AG08395 (cell line): ENCODE measurements at regions not wholly inside any gene's neighbourhood (a gene's known extent, or its start where the extent isn't known, plus 50 kb on each side); places are given as distances from the start of the nearest gene placed in this dataset.
A peak's percentile ranks its signal among the peaks of the same experiment; 100 is the strongest.
"Not testable (repeated sequence)": the region's sequence is repeated elsewhere in the genome, so short reads cannot be mapped to it uniquely, and the experiment has no call there.

ENCODE experiments used
- DNase-seq: peaks from one replicate; pipeline ENCODE4 v3.0.0; 2012; ENCODE audit warnings: mixed read lengths, low spot score

DNA sequence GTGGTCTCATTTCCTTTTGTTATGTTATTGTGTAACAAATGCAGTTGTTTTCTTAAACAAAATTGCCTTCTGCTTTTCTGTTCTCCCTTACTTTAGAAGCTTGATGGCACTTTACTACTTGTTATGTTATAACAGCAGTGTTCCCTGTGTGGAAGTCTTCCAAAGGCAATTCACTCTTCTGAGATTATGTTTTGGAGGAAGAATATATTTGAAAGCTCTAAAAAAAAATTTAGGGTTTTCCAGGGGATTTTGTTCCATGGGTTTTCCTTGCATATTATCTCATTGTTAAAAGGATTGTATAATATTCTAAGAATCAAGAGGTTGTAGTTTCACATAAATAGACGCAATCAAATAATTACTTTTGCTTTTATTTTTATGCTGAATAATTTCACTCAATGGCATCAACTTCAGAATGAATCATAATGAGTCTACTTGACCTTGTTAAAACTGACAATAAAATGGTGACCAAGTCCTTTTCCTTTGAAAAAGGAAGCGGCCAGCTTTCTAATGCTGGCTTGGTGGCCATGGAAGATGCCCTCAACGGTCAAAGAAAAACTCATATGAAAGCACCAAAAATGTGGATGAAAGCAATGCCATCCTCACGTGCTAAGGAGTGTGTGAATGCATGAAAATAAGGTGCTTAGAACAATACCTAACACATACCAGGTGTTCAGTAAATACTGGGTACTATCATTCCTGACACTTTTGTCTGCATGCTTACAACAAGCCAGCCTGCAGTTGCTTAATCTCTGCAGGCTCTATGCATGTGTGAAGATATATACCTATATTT, 92.4 kb upstream of the KLF6 start:
- no peak for DNase-seq

DNA sequence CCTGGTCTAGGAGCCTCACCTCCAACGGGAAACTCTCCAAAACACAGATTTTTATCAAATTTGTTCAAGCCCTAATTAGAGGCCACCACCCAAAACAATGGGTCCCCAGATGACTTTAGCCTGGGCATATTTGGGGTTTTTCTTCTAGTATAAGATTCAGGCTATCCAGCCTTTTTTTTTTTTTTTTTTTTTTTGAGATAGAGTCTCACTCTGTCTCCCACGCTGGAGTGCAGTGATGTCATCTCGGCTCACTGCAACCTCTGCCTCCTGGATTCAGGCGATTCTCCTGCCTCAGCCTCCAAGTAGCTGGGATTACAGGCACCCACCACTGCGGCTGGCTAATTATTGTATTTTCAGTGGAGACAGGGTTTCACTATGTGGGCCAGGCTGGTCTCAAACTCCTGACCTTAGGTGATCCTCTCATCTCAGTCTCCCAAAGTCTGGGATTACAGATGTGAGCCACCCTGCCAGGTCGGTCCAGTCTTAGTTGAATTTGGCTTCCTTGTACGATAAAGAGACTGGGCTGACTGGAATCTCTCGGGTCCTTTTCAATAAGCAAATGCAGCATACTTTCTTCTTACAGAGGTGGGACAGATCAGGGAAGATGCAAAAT, 91.4 kb upstream of the KLF6 start:
- no peak for DNase-seq

DNA sequence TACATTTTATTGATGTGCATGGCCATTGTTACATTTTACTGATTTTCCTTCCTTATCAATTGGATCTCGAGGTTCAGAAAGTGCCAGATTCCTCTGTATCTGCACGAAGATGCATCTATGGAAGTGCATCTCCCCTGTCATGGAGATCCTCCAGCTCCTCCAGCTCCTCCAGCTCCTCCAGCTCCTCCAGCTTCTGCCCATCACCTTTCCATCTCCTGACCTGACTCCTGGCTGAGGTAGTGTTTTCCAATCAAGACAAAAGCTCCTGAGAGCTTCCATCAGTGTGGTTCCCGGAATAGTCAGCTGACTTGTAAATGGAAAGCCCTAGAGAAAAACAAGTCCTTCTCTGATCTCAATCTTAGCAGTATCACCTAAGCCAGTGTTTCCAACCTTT, 90.8 kb upstream of the KLF6 start:
- no peak for DNase-seq

DNA sequence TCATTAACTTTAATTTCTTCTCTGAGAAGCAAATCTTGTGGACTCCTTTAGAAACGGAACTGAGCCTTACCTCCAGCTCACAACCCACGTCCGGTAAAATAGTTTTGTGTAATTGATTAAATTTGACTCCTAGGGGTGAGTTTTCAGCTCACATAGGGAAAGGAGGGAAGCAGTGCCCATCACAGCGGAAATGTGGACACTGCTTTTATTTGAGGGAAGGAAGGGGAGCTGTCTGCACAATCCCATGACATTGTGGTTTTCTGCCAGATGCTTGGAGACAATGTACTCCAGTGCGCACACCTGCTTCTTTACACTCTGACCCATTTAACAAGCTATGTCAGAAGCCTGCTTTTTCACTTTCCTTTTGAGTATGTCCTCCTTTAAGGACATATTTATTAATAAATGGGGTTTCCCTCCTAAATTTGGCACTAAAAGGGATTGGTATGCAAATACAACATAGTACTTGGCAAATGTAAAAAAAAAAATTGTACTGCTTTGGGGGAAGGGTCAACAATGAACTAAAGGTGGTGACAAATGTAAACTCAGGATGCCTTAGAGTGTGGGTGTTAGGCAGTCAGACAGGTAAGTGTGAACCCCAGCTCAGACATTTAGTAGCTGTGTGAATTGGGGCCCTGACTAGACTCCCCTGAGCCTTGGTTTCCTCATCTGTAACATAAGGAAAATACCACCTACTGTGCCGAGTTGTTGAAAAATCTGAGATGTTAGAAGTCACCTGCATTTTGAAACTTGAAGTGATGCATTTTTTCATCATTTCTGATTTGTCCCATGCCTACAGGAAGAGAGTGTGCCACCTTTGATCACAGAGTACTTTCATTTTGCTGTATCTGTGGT, 90.2 kb upstream of the KLF6 start:
- DNase-seq = no peak

DNA sequence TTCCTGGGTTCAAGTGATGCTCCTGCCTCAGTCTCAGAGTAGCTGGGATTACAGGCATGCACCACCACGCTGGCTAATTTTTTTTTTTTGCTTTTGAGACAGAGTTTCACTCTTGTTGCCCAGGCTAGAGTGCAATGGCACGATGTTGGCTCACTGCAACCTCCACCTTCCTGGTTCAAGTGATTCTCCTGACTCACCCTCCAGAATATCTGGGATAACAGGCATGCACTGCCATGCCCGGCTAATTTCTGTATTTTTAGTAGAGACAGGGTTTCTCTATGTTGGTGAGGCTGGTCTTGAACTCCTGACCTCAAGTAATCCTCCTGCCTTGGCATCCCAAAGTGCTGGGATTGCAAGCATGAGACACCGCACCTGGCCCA, 89.6 kb upstream of the KLF6 start:
- not testable (repeated sequence) for DNase-seq

DNA sequence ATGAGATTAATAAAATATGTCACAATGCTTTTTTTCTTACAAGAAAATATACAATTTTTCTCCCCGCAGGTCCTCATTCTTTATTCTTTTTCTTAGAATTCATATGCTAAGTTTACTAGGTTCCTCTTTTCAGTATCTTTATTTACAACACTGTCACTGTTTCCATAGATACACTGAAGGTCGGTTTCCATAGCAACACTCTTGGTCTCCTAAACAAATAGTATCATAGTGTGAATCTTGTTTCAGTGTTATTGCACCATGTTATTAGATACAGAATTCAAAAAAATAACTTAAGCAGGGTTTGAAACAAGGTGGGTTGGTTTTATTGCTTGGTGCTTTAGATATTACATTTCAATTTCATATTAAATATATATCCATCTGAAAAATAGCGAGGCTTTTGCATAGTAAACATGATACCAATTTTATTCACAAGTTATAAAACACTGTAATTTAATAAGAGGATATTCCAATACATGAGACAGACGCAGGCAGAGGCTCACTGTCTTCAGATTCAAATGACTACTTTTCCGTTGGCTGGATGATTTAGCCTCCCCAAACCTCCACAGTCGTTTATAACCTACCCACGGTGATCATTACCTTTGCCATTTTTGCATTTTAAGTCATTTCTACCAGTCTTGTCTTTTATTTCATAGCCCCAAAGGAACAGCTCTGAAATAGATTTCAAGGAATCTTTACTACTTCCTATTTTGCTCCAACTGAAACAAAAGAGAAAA, 88.9 kb upstream of the KLF6 start:
- peak; percentile 36 for DNase-seq

DNA sequence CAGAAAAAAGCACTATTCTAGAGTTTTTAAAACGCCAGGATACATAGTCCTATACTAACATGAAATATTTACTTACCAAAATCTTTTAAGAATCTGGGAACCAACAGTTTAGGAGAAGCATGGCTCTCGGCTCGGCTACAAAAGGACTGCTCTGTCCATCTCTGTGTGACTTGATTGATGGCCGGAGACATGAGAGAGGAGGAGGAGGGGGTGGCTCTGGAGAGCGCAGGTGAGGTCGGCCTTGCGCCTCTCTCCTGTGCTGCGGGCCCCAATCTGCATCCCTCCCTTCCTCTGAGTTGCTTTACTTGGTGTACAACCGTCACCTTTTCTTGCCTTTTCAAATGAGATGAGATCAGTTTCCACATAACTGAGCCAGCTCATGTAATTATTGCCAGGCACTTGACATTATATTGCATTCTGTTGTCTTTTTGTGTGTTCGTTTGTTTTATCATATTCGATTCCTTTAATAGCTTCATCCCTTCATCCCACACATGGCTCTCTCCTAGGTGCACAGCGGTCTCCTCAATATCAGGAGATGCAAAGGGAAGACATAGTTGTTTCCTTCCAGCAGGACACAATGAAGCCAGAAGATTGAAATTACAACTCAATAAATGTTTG, 87.8 kb upstream of the KLF6 start:
- no peak for DNase-seq

DNA sequence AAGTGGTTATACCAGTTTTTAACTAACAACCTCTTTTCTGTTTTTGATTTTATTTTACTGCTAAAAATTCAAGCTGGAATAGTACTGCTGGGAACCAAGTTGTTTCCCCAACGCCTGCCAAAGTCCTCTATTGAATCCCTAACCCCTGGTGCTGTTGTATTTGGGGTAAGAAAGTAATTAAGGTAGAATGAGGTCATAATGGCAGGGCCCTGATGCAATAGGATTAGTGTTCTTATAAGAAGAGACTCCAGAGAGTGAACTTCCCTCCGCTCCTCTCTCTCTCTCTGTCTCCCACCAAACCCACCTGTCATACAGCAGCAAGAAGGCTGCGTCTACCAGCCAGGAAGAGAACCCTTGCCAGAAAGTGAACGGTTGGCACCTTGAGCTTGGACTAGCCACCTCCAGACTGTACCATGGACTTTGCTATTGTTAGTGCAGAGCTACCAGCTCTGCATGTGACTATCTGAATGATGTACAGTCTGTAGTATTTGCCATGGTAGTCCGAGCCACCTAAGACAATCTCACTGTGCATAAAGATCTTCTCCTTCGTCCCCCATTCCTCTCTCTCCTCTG, 86.5 kb upstream of the KLF6 start:
- no peak for DNase-seq

DNA sequence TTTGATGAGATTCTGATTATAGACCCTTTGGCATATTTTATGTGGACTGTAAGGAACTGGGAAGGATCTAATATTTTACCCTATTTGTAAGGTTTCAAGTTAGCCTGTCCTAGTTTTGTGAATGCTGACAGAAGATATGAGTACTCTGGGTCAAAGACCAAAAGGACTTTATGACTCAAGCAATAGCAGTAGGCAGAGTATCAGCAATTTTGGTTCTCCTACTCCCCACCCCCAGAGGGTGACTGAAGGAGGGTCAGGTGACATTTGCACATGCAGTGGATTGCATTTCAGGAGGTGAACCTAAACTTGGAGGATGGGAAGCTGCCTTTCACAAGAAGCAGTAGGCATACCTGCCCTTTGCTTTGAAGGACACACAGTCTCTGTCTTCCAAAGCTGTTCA, 84.0 kb upstream of the KLF6 start:
- DNase-seq = no peak

DNA sequence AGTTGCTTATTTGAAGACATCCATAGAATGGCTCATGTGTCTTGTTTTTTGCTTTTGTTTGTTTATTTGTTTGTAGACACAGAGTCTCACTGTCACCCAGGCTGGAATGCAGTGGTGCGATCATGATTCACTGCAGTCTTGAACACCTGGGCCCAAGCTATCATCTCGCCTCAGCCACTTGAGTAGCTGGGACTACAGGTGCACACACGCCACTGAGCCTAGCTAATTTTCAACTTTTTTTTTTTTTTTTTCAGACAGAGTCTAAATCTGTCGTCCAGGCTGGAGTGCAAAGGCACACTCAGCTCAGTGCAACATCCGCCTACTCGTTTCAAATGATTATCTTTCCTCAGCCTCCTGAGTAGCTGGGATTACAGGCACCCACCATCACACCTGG, 83.3 kb upstream of the KLF6 start:
- no peak for DNase-seq

DNA sequence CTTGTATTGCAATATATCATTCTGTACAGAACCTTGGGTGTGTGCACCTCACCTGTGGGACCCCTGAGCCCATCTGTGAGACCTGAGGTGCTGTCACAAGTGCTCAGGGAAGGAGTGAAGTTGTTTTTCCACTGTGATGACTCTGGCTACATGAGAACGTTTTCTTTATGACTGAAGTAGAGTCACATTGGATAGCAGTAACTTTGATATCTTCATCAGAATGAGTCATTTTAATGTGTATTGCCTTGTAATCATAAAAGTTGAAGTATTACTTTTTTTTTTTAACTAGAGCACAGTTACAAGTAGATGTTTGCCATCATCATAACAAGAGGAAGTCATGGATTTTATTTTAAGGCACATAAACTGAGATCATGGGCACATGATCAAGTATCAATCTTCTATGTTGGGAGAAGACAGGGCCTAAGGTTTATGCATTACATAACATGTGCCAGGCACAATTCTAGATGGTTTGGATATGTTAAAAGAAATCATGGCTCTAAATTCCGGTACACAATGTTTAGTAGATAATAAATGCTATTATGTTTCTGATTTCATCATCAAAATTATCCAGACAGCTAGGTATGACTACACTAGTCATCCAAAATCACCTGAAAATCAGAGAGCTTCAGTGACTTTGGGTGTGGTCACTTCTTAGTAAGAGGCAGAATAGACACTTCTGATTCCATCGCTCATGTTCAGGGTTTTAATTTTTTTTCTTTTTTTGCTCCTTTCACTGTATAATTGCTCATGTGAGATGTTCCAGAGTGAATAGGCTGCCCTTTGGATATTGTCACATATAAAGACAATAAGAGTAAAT, 82.7 kb upstream of the KLF6 start:
- DNase-seq = no peak

DNA sequence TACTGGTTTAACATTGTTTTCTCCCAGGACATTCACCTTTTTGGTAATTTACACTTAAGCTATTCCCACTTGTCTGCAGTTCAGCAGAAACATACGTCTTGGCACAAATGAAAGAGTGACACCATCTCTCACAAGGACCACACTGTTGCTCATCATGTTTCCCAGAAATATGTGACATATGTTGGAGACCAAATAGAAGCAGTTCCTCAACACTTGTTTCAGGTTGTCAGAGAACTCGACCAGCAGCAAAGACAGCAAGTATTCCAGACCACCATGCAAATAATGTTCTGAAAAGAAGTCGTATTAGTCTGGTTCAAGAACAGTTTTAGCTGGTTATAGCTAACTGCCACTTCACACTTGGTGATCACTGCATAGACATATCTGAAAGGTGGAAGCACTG, 81.3 kb upstream of the KLF6 start:
- DNase-seq = no peak

DNA sequence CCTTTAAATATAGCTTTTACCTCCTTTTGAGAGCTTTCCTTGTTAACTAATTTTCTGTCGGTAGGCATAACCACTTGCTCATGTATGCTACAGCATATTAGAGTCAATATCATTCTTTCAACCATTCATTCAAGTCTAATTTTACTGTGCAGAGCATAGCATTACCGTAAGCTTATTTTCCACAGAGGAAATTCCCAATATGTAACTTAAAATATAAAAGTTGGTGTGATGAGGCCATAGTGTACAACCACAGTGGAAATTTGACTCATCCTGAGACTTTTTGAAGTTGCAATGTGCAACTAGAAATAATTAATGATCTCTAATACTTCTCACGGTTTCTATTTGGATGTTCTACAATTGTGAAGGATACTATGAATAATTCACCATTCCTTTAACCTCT, 80.6 kb upstream of the KLF6 start:
- no peak for DNase-seq

DNA sequence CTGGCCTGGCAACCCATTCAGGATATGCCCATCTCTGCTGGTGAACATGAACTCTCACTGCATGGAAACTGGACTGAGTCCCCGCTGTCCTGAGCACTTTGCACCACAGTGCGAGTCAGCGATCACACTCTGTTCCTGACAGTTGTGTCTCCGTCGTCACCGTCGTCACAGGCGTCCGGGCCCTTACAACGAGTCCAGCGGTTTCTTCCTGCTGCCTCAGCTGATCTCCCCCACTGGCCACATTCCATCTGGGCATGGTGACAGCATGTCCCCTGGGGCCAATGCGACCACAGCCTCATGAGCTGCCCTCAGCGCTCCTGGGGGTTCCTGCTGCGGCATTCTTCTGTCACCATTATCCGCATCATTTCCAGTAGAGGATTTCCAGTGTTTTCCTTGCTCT, 76.8 kb upstream of the KLF6 start:
- no peak for DNase-seq

DNA sequence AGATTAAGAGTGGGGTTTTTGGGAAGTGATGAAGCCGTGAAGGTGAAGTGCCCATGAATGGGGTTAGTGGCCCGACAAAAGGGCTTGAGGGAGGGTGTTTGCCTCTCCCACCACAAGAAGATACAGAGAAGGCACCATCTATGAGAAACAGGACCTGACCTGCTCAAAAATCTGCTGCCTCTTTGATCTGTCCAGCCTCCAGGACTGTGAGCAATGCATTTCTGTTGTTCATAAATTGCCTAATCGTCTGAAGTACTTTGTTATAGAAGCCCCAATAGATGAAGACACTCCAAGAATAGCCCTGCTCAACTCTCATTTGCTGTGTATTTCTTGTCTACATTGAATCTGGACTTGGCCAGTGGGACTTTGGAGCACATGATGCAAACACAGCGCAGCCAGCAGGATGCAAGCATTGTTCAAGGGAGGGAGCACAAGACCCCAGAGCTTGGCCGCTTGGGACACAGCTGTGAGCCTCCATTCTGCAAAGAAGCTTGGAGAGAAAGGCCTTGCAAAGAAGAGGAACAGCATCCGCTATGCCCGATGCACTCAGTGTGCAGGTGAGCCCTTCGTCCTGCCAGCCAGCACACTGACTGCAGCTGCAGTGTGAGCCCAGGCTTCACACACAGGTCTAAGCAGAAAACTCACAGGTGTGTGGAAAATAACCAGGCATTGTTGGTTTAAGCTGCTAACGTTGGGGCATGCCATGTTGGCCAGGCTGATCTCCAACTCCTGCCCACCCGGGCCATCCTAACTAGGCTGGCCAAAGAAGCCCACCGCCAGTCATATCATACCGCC, 73.2 kb upstream of the KLF6 start:
- no peak for DNase-seq

DNA sequence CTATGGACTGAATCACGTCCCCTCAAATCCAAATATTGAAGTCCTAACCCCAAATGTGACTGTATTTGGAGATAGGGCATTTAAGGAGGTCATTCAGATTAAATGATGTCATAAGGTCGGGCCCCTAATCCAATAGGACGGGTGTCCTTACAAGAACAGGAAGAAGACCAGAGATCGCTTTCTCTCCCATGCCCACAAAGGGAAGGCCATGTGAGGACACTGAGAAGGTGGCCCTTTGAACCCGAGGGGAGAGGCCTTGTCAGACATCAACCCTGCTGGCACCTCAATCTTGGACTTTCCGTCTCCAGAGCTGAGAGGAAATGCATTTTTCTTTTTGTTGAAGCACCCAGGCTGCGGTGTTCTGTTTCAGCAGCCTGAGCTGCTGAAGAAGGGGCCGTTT, 72.3 kb upstream of the KLF6 start:
- DNase-seq = no peak

DNA sequence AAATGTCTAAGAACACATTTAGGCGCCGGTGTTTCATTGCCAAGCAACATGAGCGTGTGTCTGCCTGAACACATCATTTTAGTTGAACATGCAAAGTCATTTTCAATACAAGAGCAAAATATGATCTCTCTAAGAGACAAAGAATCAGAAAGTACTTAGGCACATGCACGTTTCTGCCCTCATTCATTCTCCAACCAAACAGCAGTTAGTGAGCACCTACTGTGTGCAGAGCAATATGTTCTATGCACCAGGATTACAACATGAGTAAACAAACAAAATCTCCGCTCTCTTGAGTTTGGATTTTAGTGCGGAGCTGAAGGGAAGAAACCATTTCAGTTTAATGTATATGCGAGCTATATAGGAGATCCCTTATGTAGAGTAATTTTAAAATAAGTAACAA, 71.6 kb upstream of the KLF6 start:
- DNase-seq = no peak

DNA sequence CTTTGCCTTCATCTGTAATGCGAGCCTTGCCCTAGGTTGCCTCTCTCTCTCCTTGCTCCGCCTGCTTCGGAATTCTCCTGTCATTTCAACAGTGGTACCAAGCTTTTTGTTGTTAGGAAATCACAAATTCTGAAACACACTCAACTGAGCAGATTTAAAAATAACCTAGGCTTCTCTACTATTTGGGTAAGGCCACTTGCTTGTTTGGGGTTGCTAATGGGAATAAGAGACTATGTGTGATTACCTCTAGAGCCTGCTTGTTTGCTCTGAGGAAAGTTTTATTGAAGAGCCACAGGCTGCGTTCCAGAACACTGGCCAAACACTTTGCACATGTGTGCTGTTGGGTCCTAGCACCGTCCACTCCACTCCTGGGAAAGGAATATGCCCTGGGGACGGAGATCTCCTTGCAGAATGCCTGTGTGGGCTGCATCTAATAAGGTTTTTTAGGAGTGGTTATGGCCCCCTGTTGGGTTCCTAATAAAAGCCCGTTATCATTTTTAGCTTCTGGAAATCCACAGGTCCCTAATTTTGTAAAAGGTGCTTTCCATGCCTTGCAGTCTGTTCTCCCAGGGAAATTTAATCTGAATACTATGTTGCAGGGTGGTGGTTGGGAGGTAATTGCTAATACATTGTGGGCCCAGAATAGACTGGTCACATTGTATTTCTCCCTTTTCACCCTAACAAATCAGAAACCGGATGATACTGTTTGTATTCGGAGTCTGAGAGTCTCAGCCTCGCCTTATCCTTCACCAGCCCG, 68.7 kb upstream of the KLF6 start:
- DNase-seq = no peak

DNA sequence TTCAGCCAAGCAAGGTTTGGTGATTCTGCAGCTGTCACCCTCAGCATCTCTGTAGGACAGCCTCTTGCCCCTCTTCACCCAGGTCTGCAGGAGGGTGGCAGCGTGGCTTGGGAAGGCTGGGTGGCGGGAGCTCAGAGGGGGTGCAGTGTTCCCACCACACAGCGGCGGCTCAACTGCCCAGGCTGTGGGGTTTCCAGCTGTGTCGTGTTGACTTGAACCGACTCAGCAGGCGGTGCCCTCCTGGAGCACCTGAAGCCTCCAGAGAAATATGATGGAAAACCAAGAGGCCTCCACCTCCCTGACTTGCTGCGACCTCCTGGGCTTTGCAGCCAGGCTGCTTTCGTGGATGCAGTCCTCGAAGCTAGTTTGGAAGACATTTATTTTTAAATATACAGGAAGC, 68.0 kb upstream of the KLF6 start:
- no peak for DNase-seq
